Testis (tissue), 2 donors: ENCODE measurements at regions not wholly inside any gene's neighbourhood (a gene's known extent, or its start where the extent isn't known, plus 50 kb on each side); places are given as distances from the start of the nearest gene placed in this dataset.

Source experiments
- DNase-seq: peaks from one replicate; pipeline ENCODE4 v3.0.0-alpha.2; 2019
- H3K27ac ChIP-seq, 2 donors: fragments of 200-600 bp; sonication (generic); one replicate each; pipeline ENCODE4 v1.5.1; 2019
- H3K27me3 ChIP-seq: fragments of 200-600 bp; sonication (generic); one replicate; pipeline ENCODE4 v1.5.1; 2019
- H3K36me3 ChIP-seq: fragments of 200-600 bp; sonication (generic); one replicate; pipeline ENCODE4 v1.5.1; 2017; ENCODE audit warnings: low read depth; ENCODE audit errors: missing control alignments
- H3K4me1 ChIP-seq: fragments of 200-600 bp; sonication (generic); one replicate; pipeline ENCODE4 v1.5.1; 2019
- H3K4me3 ChIP-seq, 2 donors: fragments of 200-600 bp; sonication (generic); one replicate each; pipeline ENCODE4 v1.5.1; 2017 to 2019
- H3K9me3 ChIP-seq: fragments of 200-600 bp; sonication (generic); one replicate; pipeline ENCODE4 v1.5.1; 2017
- POLR2A ChIP-seq: fragments of 450-650 bp; IDR thresholded peaks from one replicate; pipeline ENCODE4 v1.6.1; 2017; ENCODE audit warnings: antibody characterized with exemption, mild to moderate bottlenecking, moderate library complexity
- WGBS, 2 donors: methylation state at CpG; one replicate each; pipeline ENCODE4 v1.1.5; 2018; 5-methylcytosine and 5-hydroxymethylcytosine counted together
- intact Hi-C: fragments of 100-400 bp; cut with DNase I; formaldehyde crosslinking; loops from one replicate; pipeline ENCODE4 v1.15.1; 2023; ENCODE audit warnings: low total_unique reads
- TF ChIP-seq, protein P1 (sequence below), 3 experiments: fragments of 450-650 bp in 2 of 3; fragments of 200-600 bp in 1 of 3; sonication (generic) in 1 of 3; IDR thresholded peaks; one replicate each; pipeline ENCODE4 v1.5.1; 2016 to 2019; ENCODE audit warnings: antibody characterized with exemption in 3 of 3, mild to moderate bottlenecking in 2 of 3, moderate library complexity in 1 of 3

DNA sequence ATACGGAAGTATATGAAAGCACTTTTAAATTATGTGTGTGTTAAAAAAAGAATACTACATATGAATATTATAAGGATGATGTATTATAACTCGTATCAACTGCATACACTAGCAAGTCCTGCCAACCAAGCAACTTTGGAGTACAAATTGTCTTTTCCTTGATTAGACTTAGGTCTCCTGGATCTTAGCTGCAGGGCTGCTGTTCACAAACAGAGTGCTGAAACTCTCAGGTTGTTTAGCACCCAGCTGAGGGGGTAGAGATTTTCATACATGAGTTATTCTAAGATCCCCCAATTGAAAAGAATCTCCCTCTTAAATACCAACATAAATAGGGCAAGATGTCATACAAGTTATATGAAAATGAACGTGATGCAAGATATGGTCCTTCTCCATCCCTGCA lies 149.8 kb upstream of the TNC start:
- 58 to 61% methylated on average over 3 of the region's 3 CpGs for WGBS, 2 donors
- Histone ChIP-seq H3K27ac (no peak overlapping the region), H3K4me3 (no peak overlapping the region), H3K36me3 (no peaks in the 10 kb centered on the region), H3K9me3 (no peaks in the 10 kb centered on the region), H3K27me3 (no peaks in the 10 kb centered on the region), H3K4me1 (no peaks in the 10 kb centered on the region)
- intact Hi-C loops = no loop called here
- TF ChIP-seq POLR2A = no peak
- TF ChIP-seq, protein P1, sequence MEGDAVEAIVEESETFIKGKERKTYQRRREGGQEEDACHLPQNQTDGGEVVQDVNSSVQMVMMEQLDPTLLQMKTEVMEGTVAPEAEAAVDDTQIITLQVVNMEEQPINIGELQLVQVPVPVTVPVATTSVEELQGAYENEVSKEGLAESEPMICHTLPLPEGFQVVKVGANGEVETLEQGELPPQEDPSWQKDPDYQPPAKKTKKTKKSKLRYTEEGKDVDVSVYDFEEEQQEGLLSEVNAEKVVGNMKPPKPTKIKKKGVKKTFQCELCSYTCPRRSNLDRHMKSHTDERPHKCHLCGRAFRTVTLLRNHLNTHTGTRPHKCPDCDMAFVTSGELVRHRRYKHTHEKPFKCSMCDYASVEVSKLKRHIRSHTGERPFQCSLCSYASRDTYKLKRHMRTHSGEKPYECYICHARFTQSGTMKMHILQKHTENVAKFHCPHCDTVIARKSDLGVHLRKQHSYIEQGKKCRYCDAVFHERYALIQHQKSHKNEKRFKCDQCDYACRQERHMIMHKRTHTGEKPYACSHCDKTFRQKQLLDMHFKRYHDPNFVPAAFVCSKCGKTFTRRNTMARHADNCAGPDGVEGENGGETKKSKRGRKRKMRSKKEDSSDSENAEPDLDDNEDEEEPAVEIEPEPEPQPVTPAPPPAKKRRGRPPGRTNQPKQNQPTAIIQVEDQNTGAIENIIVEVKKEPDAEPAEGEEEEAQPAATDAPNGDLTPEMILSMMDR (IDR thresholded peaks at IDR 0.05) = no peak
- no peak for DNase-seq

GRCh38 chr9:115275753-115276152 lies 157.8 kb upstream of the TNC start:
- no peaks in the 10 kb centered on the region for H3K9me3 ChIP-seq
- no peak overlapping the region for H3K27ac ChIP-seq
- no peaks in the 10 kb centered on the region for H3K27me3 ChIP-seq
- TF ChIP-seq, protein P1 (IDR thresholded peaks at IDR 0.05) = no peak
- TF ChIP-seq POLR2A = no peak
- WGBS, 2 donors = 83 to 84% methylated on average over 5 of the region's 5 CpGs
- H3K36me3 ChIP-seq = no peaks in the 10 kb centered on the region
- intact Hi-C loops = no loop called here
- no peak for DNase-seq
- no peaks in the 10 kb centered on the region for H3K4me1 ChIP-seq
- no peak overlapping the region for H3K4me3 ChIP-seq

DNA sequence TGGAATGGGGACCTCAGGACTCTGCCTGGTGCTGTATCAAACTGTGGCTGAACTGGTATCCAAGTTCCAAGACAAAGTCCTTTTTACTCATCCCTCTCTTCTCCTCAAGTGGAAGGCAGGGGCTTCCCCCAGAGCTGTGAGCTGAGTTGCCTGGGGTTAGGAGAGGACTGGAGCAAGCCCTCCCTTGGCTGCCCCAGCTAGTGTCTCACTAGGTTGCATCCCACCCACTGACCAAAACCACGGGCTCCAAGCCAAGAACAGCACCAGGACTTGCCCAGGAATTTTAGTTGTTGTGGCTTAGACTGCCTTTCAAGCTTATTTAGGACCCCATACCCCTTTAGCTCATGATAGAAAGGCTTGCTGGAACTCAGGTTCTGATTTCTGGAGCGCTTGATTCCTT lies 158.7 kb upstream of the TNC start:
- Histone ChIP-seq H3K9me3 (no peaks in the 10 kb centered on the region), H3K4me3 (no peak overlapping the region), H3K4me1 (no peaks in the 10 kb centered on the region), H3K27ac (no peak overlapping the region), H3K36me3 (no peaks in the 10 kb centered on the region), H3K27me3 (no peaks in the 10 kb centered on the region)
- no peak for DNase-seq
- TF ChIP-seq, protein P1 (IDR thresholded peaks at IDR 0.05) = no peak
- TF ChIP-seq POLR2A = no peak
- intact Hi-C loops = no loop called here
- 94 to 100% methylated on average over 1 to 2 of the region's 2 CpGs for WGBS, 2 donors

DNA sequence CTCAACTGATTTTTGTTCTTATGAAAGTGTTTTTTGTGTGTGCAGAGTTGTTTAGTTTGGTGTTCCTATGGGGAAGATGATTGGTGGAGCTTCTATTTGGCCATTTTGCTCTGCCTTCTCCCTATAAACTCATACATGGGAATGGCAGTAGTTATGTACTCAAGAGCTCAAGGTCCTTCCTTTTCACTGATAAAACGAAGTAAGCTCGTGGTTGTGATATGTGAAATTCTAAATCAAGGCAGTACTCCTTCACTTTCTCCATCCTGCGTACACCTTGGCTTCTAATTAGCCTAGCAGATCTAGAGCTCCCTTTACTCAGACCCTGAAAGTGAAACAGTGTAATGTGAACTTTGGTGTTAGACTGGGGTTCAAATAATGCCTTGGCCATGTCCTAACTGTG lies 159.3 kb upstream of the TNC start:
- TF ChIP-seq, protein P1 (IDR thresholded peaks at IDR 0.05) = no peak
- no peak for TF ChIP-seq POLR2A
- no peaks in the 10 kb centered on the region for H3K27me3 ChIP-seq
- H3K4me1 ChIP-seq = no peaks in the 10 kb centered on the region
- no peaks in the 10 kb centered on the region for H3K36me3 ChIP-seq
- no peak overlapping the region for H3K27ac ChIP-seq
- H3K4me3 ChIP-seq = no peak overlapping the region
- WGBS, 2 donors = 69 to 73% methylated on average over 3 of the region's 3 CpGs
- DNase-seq = no peak
- intact Hi-C loops = no loop called here
- H3K9me3 ChIP-seq = no peaks in the 10 kb centered on the region

GRCh38 chr9:115278326-115279035 lies 160.5 kb upstream of the TNC start:
- TF ChIP-seq, protein P1 (IDR thresholded peaks at IDR 0.05) = no peak
- no peak for TF ChIP-seq POLR2A
- WGBS, 2 donors = 73 to 76% methylated on average over 4 of the region's 4 CpGs
- Histone ChIP-seq H3K27me3 (no peaks in the 10 kb centered on the region), H3K4me3 (no peak overlapping the region), H3K9me3 (no peaks in the 10 kb centered on the region), H3K36me3 (no peaks in the 10 kb centered on the region), H3K4me1 (no peaks in the 10 kb centered on the region), H3K27ac (no peak overlapping the region)
- no peak for DNase-seq
- intact Hi-C loops = no loop called here
